ENCODE measurements at regions not wholly inside any gene's neighbourhood (a gene's known extent, or its start where the extent isn't known, plus 50 kb on each side); places are given as distances from the start of the nearest gene placed in this dataset.

DNA sequence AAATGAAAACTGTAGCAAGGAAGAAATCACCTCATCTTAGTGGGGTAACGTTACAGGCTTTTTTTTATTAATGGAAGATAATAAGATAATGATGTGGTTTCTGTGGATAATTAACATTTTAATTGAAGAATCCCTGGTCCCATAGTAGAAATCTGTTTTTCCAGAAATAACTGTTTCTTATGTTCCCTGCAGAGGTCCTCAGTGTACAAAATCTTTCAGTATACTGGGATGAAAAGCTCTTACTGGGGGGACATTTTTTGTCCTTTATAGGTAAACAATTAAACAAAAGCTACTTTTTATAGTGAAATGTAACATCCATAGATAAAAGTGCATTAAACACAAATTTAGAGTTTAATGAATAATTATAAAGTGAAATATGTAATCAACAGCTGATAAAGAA, 312.2 kb downstream of the ATXN7L3B start:
- DNase-seq (ENCODE audit: low read depth in 2 of 2): peak in 1 of 2 donors; percentile 2
- no peak overlapping the region for H3K4me3 ChIP-seq (replicated peaks in 1 of 2; ENCODE audit: low read depth in 2 of 2, low read length in 2 of 2)
- no peak for TF ChIP-seq CTCF (IDR thresholded peaks at IDR 0.05; ENCODE audit: low read depth, low read length)

- TF ChIP-seq CTCF (IDR thresholded peaks at IDR 0.05; ENCODE audit: low read depth, low read length): no peak
- no peak for DNase-seq (ENCODE audit: low read depth in 2 of 2)
- H3K4me3 ChIP-seq (replicated peaks in 1 of 2; ENCODE audit: low read depth in 2 of 2, low read length in 2 of 2): no peak overlapping the region
Observed at GRCh38 chr12:74871817-74872216, 334.2 kb downstream of the ATXN7L3B start.

- no peak for TF ChIP-seq CTCF (IDR thresholded peaks at IDR 0.05; ENCODE audit: low read depth, low read length)
- no peak overlapping the region for H3K4me3 ChIP-seq (replicated peaks in 1 of 2; ENCODE audit: low read depth in 2 of 2, low read length in 2 of 2)
- DNase-seq (ENCODE audit: low read depth in 2 of 2): no peak
Observed at GRCh38 chr12:74885775-74886174, 323.9 kb downstream of the KCNC2 start.

DNA sequence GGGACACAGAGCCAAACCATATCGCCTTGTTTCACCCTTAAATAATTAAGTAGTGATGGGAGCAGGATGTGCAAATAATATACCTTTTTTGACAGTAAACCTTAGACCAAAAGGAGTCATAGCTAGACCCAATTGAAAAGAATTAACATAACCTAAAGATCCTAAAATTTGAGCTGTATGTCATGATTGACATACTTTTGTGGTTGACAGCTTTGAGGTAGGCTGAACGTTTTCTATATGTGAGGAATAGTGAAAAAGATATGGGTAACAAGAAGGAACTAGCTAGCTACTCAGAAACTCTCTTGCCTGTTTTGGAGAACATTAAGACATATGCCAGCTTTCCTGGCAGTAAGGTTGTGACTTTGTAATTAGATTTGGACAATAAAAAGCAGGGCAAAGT, 320.6 kb downstream of the KCNC2 start:
- H3K4me3 ChIP-seq (replicated peaks in 1 of 2; ENCODE audit: low read depth in 2 of 2, low read length in 2 of 2): no peak overlapping the region
- no peak for DNase-seq (ENCODE audit: low read depth in 2 of 2)
- TF ChIP-seq CTCF (IDR thresholded peaks at IDR 0.05; ENCODE audit: low read depth, low read length): no peak

- H3K4me3 ChIP-seq (replicated peaks in 1 of 2; ENCODE audit: low read depth in 2 of 2, low read length in 2 of 2): no peak overlapping the region
- DNase-seq (ENCODE audit: low read depth in 2 of 2): peak; percentile 6 to 49
- no peak for TF ChIP-seq CTCF (IDR thresholded peaks at IDR 0.05; ENCODE audit: low read depth, low read length)
Observed at GRCh38 chr12:74889563-74890236, 319.9 kb downstream of the KCNC2 start.

GRCh38 chr12:74890237-74890599, 319.4 kb downstream of the KCNC2 start:
- peak; percentile 68 to 87 for DNase-seq (ENCODE audit: low read depth in 2 of 2)
- H3K4me3 ChIP-seq (replicated peaks in 1 of 2; ENCODE audit: low read depth in 2 of 2, low read length in 2 of 2): no peak overlapping the region
- TF ChIP-seq CTCF (IDR thresholded peaks at IDR 0.05; ENCODE audit: low read depth, low read length): no peak
